SK-N-SH (cell line): ENCODE measurements at regions not wholly inside any gene's neighbourhood (a gene's known extent, or its start where the extent isn't known, plus 50 kb on each side); places are given as distances from the start of the nearest gene placed in this dataset.

Source experiments
- CTCF ChIA-PET: fragments of 300-600, 350-600 bp; formaldehyde crosslinking; extraction: SDS; loops from one replicate; lab custom pipeline; 2021; lab: Yijun Ruan, JAX
- POLR2A ChIA-PET: fragments of 350-600 bp; sonication (Branson Sonifier 250); formaldehyde crosslinking; extraction: SDS; loops from one replicate; lab custom pipeline; 2020; ENCODE audit warnings: antibody characterized with exemption, inconsistent platforms; lab: Yijun Ruan, JAX
- DNase-seq: peaks from one replicate; pipeline ENCODE4 v3.0.0; 2012
- H2AFZ ChIP-seq: fragments of 200-600 bp; sonication (generic); 2 replicates; pipeline ENCODE4 v1.8.1; 2016; ENCODE audit warnings: antibody characterized with exemption, mild to moderate bottlenecking, low read depth
- H3F3A ChIP-seq: fragments of 200-600 bp; sonication (generic); replicated peaks from 2 replicates; pipeline ENCODE3; 2016; ENCODE audit warnings: antibody characterized with exemption, mild to moderate bottlenecking; ENCODE audit not compliant: insufficient read depth
- H3K27ac ChIP-seq, 2 experiments: fragments of 200-500 bp in 1 of 2; fragments of 200-600 bp in 1 of 2; sonication (Bioruptor generic) in 1 of 2; sonication (generic), shearing (Covaris generic) in 1 of 2; 2 replicates each; pipeline versions ENCODE4 v1.5.1 to v1.6.1; 2014 to 2016; ENCODE audit warnings: low read depth in 2 of 2, inconsistent platforms in 1 of 2, low read length in 1 of 2, mild to moderate bottlenecking in 1 of 2, mixed read lengths in 1 of 2
- H3K27me3 ChIP-seq: fragments of 200-600 bp; sonication (generic), shearing (Covaris generic); 2 replicates; pipeline ENCODE4 v1.6.1; 2016; ENCODE audit warnings: mixed run types; ENCODE audit not compliant: insufficient read depth
- H3K36me3 ChIP-seq, 2 experiments: fragments of 200-500 bp in 1 of 2; fragments of 200-600 bp in 1 of 2; sonication (Bioruptor generic) in 1 of 2; sonication (generic) in 1 of 2; replicated peaks in 1 of 2; 2 replicates each; pipeline versions ENCODE3 to v1.5.1; 2014 to 2016; ENCODE audit warnings: low read length in 1 of 2, mild to moderate bottlenecking in 1 of 2; ENCODE audit not compliant: insufficient read depth in 2 of 2, control insufficient read depth in 1 of 2
- H3K4me1 ChIP-seq, 2 experiments: fragments of 200-500 bp in 1 of 2; fragments of 200-600 bp in 1 of 2; sonication (Bioruptor generic) in 1 of 2; sonication (generic), shearing (Covaris generic) in 1 of 2; 2 replicates each; pipeline versions ENCODE4 v1.5.1 to v1.6.1; 2014 to 2016; ENCODE audit warnings: low read depth in 1 of 2, low read length in 1 of 2, mixed run types in 1 of 2; ENCODE audit not compliant: insufficient read depth in 2 of 2, control insufficient read depth in 1 of 2
- H3K4me2 ChIP-seq: fragments of 200-600 bp; sonication (generic), shearing (Covaris generic); 2 replicates; pipeline ENCODE4 v1.6.1; 2017; ENCODE audit warnings: mixed run types
- H3K4me3 ChIP-seq, 2 experiments: fragments of 200-500 bp in 1 of 2; fragments of 200-600 bp in 1 of 2; sonication (Bioruptor generic) in 1 of 2; sonication (generic), shearing (Covaris generic) in 1 of 2; 2 replicates each; pipeline versions ENCODE4 v1.5.1 to v1.8.1; 2014 to 2016; ENCODE audit warnings: low read depth in 2 of 2, inconsistent platforms in 1 of 2, low read length in 1 of 2, mild to moderate bottlenecking in 1 of 2, mixed read lengths in 1 of 2, moderate library complexity in 1 of 2
- H3K79me2 ChIP-seq: fragments of 200-600 bp; sonication (generic); 2 replicates; pipeline ENCODE4 v1.8.1; 2017; ENCODE audit warnings: mild to moderate bottlenecking; ENCODE audit not compliant: insufficient read depth
- H3K9ac ChIP-seq: fragments of 200-600 bp; sonication (generic); 2 replicates; pipeline ENCODE4 v1.6.1; 2017; ENCODE audit warnings: mixed run types
- H3K9me2 ChIP-seq: fragments of 200-600 bp; sonication (generic); 2 replicates; pipeline ENCODE4 v1.6.1; 2017; ENCODE audit warnings: mixed run types
- H3K9me3 ChIP-seq: fragments of 200-600 bp; sonication (generic); 2 replicates; pipeline ENCODE4 v1.6.1; 2017; ENCODE audit warnings: mixed run types, mild to moderate bottlenecking, moderate library complexity
- H4K20me1 ChIP-seq: fragments of 200-600 bp; sonication (generic); 2 replicates; pipeline ENCODE4 v1.6.1; 2017; ENCODE audit warnings: mild to moderate bottlenecking, mixed run types; ENCODE audit not compliant: insufficient read depth
- CHD2 ChIP-seq: fragments of 150-350 bp; IDR thresholded peaks from 2 replicates; pipeline ENCODE4 v1.6.1; 2018; ENCODE audit warnings: low read length; ENCODE audit not compliant: partially characterized antibody
- ELF1 ChIP-seq: IDR thresholded peaks from 2 replicates; pipeline ENCODE4 v1.4.0; 2012
- EZH2phosphoT487 ChIP-seq: fragments of 200-600 bp; sonication (generic); IDR thresholded peaks from 2 replicates; pipeline ENCODE4 v1.6.1; 2017; ENCODE audit warnings: low read depth, mixed run types, mild to moderate bottlenecking, antibody characterized with exemption, moderate library complexity, borderline replicate concordance
- FOSL2 ChIP-seq: IDR thresholded peaks from 2 replicates; pipeline ENCODE4 v1.4.0; 2012; ENCODE audit warnings: low read depth, mild to moderate bottlenecking, moderate library complexity, borderline replicate concordance
- GATA2 ChIP-seq: sonication (generic); formaldehyde crosslinking; IDR thresholded peaks from 2 replicates; pipeline ENCODE4 v1.5.0; 2020; ENCODE audit warnings: mild to moderate bottlenecking, missing genetic modification reagents
- JUND ChIP-seq: IDR thresholded peaks from 2 replicates; pipeline ENCODE4 v1.4.0; 2012
- NRF1 ChIP-seq: IDR thresholded peaks from 2 replicates; pipeline ENCODE4 v1.6.1; 2012; ENCODE audit warnings: low read depth, mild to moderate bottlenecking, low read length
- RAD21 ChIP-seq: IDR thresholded peaks from 2 replicates; pipeline ENCODE4 v1.6.1; 2012; ENCODE audit warnings: mild to moderate bottlenecking, low read length
- RCOR1 ChIP-seq: fragments of 150-350 bp; IDR thresholded peaks from 2 replicates; pipeline ENCODE4 v1.6.1; 2017; ENCODE audit warnings: antibody characterized with exemption, low read length
- RFX5 ChIP-seq: IDR thresholded peaks from 2 replicates; pipeline ENCODE4 v1.6.1; 2012; ENCODE audit warnings: mild to moderate bottlenecking, improper control_type of control experiment, low read length
- TAF1 ChIP-seq: IDR thresholded peaks from 2 replicates; pipeline ENCODE4 v1.6.1; 2012; ENCODE audit warnings: low read depth, mild to moderate bottlenecking, low read length, moderate library complexity, borderline replicate concordance
- TCF12 ChIP-seq: IDR thresholded peaks from 2 replicates; pipeline ENCODE4 v1.4.0; 2012
- WGBS: methylation state at CpG from one replicate; pipeline ENCODE4 v1.1.6; 2017; ENCODE audit warnings: low lambda C conversion rate; 5-methylcytosine and 5-hydroxymethylcytosine counted together
- TF ChIP-seq, protein P1 (sequence below): fragments of 150-350 bp; IDR thresholded peaks from 2 replicates; pipeline ENCODE4 v1.6.1; 2017; ENCODE audit warnings: antibody characterized with exemption, low read length, low read depth, borderline replicate concordance
- TF ChIP-seq, protein P2 (sequence below): IDR thresholded peaks from 2 replicates; pipeline ENCODE4 v1.4.0; 2012; ENCODE audit warnings: low read depth, borderline replicate concordance
- TF ChIP-seq, protein P3 (sequence below): IDR thresholded peaks from 2 replicates; pipeline ENCODE4 v1.6.1; 2012; ENCODE audit warnings: mild to moderate bottlenecking, low read depth, low read length, moderate library complexity
- TF ChIP-seq, protein P4 (sequence below): fragments of 200-600 bp; sonication (generic); IDR thresholded peaks from 2 replicates; pipeline ENCODE4 v1.6.1; 2017; ENCODE audit warnings: antibody characterized with exemption, mild to moderate bottlenecking, moderate library complexity

DNA sequence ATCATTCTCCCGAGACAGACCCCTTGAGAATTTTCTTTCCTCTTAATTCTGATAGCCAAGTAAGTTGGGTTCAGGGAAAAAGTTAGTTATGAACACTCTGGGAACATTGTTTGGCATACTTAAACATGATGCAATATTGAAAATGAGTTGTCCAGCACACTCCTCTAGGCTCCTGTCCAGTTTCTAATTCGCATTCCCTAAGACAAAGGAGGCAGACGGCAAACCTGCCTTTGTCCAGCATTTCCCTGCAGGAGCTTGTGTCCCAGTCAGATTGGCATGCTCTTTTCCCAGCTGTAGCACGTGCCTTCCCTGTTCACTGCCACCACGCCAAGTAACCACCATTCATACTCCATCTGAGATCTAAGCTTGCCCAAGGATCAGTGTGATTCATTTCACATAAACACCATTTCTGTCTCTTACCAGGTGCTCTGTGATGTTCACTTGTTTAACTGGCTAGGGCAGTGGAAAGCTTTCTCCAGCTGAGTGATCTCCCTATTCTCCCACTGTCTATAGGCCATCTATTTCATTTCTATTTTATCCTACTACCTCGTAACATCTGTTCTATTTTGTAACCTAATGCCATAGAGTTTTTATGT, 150.0 kb upstream of the EPB41L3 start (continued):
- TF ChIP-seq FOSL2 = no peak
- TF ChIP-seq JUND = no peak

DNA sequence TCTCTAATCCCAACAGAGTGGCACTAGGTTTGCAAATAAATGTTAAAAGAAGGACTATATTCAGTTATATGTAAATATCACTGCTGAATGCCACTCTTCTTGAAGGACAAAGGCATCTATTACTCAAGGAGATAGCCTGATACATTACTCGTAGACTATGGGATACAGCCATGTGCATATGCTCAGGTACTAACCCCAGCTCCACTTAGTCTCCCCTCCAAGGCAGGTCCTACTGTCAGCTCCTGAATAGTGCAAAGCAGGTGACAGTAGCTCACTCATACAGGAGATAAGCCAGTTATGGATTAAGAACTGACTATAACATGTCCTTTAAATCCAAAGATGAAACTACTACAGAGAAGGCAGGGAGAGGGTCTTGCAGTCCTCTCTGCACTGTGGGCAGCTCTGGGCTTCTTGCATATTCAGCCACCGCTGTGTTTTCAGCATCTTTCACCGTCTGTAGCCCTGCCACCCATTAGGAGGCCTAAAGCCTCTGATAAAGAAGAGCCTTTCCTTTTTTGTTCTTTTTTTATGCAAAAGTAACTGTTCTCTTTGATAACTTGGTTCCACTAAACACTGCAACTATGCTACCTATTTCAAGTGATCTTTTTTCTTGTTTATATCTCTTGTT, 135.1 kb upstream of the EPB41L3 start:
- no peak overlapping the region for H3K4me3 ChIP-seq
- H3K4me1 ChIP-seq = no peaks in the 10 kb centered on the region
- ChIA-PET POLR2A (no interaction called here), CTCF (no interaction called here)
- no peaks in the 10 kb centered on the region for H3K79me2 ChIP-seq
- no peaks in the 10 kb centered on the region for H3K36me3 ChIP-seq
- H3K27me3 ChIP-seq = no peaks in the 10 kb centered on the region
- 4% methylated on average over 3 of the region's 3 CpGs for WGBS
- TF ChIP-seq TAF1 (no peak), RFX5 (no peak), NRF1 (no peak), RAD21 (no peak), FOSL2 (no peak), CHD2 (no peak), ELF1 (no peak), TCF12 (no peak), RCOR1 (no peak), JUND (no peak), EZH2phosphoT487 (no peak), GATA2 (CRISPR knock-in tag) (no peak)
- TF ChIP-seq, protein P1, sequence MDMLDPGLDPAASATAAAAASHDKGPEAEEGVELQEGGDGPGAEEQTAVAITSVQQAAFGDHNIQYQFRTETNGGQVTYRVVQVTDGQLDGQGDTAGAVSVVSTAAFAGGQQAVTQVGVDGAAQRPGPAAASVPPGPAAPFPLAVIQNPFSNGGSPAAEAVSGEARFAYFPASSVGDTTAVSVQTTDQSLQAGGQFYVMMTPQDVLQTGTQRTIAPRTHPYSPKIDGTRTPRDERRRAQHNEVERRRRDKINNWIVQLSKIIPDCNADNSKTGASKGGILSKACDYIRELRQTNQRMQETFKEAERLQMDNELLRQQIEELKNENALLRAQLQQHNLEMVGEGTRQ = no peak
- TF ChIP-seq, protein P2, sequence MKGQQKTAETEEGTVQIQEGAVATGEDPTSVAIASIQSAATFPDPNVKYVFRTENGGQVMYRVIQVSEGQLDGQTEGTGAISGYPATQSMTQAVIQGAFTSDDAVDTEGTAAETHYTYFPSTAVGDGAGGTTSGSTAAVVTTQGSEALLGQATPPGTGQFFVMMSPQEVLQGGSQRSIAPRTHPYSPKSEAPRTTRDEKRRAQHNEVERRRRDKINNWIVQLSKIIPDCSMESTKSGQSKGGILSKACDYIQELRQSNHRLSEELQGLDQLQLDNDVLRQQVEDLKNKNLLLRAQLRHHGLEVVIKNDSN = no peak
- TF ChIP-seq, protein P3, sequence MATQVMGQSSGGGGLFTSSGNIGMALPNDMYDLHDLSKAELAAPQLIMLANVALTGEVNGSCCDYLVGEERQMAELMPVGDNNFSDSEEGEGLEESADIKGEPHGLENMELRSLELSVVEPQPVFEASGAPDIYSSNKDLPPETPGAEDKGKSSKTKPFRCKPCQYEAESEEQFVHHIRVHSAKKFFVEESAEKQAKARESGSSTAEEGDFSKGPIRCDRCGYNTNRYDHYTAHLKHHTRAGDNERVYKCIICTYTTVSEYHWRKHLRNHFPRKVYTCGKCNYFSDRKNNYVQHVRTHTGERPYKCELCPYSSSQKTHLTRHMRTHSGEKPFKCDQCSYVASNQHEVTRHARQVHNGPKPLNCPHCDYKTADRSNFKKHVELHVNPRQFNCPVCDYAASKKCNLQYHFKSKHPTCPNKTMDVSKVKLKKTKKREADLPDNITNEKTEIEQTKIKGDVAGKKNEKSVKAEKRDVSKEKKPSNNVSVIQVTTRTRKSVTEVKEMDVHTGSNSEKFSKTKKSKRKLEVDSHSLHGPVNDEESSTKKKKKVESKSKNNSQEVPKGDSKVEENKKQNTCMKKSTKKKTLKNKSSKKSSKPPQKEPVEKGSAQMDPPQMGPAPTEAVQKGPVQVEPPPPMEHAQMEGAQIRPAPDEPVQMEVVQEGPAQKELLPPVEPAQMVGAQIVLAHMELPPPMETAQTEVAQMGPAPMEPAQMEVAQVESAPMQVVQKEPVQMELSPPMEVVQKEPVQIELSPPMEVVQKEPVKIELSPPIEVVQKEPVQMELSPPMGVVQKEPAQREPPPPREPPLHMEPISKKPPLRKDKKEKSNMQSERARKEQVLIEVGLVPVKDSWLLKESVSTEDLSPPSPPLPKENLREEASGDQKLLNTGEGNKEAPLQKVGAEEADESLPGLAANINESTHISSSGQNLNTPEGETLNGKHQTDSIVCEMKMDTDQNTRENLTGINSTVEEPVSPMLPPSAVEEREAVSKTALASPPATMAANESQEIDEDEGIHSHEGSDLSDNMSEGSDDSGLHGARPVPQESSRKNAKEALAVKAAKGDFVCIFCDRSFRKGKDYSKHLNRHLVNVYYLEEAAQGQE = no peak
- TF ChIP-seq, protein P4, sequence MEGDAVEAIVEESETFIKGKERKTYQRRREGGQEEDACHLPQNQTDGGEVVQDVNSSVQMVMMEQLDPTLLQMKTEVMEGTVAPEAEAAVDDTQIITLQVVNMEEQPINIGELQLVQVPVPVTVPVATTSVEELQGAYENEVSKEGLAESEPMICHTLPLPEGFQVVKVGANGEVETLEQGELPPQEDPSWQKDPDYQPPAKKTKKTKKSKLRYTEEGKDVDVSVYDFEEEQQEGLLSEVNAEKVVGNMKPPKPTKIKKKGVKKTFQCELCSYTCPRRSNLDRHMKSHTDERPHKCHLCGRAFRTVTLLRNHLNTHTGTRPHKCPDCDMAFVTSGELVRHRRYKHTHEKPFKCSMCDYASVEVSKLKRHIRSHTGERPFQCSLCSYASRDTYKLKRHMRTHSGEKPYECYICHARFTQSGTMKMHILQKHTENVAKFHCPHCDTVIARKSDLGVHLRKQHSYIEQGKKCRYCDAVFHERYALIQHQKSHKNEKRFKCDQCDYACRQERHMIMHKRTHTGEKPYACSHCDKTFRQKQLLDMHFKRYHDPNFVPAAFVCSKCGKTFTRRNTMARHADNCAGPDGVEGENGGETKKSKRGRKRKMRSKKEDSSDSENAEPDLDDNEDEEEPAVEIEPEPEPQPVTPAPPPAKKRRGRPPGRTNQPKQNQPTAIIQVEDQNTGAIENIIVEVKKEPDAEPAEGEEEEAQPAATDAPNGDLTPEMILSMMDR = no peak
- no peak overlapping the region for H3K27ac ChIP-seq
- H2AFZ ChIP-seq = no peak overlapping the region
- H3F3A ChIP-seq = no peaks in the 10 kb centered on the region
- H3K9ac ChIP-seq = no peak overlapping the region
- no peak for DNase-seq
- no peaks in the 10 kb centered on the region for H3K9me3 ChIP-seq
- H4K20me1 ChIP-seq = no peaks in the 10 kb centered on the region
- no peaks in the 10 kb centered on the region for H3K9me2 ChIP-seq
- H3K4me2 ChIP-seq = no peak overlapping the region
